HCT116 (cell line): ENCODE measurements at regions not wholly inside any gene's neighbourhood (a gene's known extent, or its start where the extent isn't known, plus 50 kb on each side); places are given as distances from the start of the nearest gene placed in this dataset.

Experiments
- ATAC-seq: fragments of 200-7000 bp; cut with Tn5 transposase; 2 replicates; pipeline ENCODE4 v1.9.1; 2020; ENCODE audit warnings: mild to moderate bottlenecking, moderate library complexity
- BruUV-seq: library from RNA; stranded (reverse); fragments of 400-500 nt; replicated peaks from 2 replicates; lab custom pipeline; 2021; lab: Mats Ljungman, UMichigan
- CTCF ChIA-PET: fragments of 300-600 bp; sonication (Branson Sonifier 250); formaldehyde crosslinking; loops from one replicate; lab custom pipeline; 2021; ENCODE audit warnings: antibody characterized with exemption; lab: Charles Lee
- POLR2A ChIA-PET: fragments of 300-600, 350-600 bp; sonication (Branson Sonifier 250); formaldehyde crosslinking; loops from one replicate; lab custom pipeline; 2021; ENCODE audit warnings: antibody characterized with exemption; lab: Charles Lee
- RAD21 ChIA-PET, 2 experiments: fragments of 300-600 bp; sonication (Branson Sonifier 250); formaldehyde crosslinking; loops; one replicate each; lab custom pipeline; 2023; ENCODE audit warnings: low total read pairs in 2 of 2; ENCODE audit not compliant: uncharacterized antibody in 2 of 2, unreplicated experiment in 2 of 2, low non-redundant PET in 1 of 2; lab: Charles Lee
- DNase-seq: peaks from one replicate; pipeline ENCODE4 v3.0.0-alpha.2; 2010; ENCODE audit warnings: low read depth, low spot score
- H2AFZ ChIP-seq: fragments of 200-600 bp; shearing (Covaris generic), sonication (generic); 2 replicates; pipeline ENCODE4 v1.6.1; 2017; ENCODE audit warnings: low read depth, mixed run types, mixed read lengths, antibody characterized with exemption, low read length; ENCODE audit not compliant: poor library complexity, severe bottlenecking
- H3K27ac ChIP-seq: 2 replicates; pipeline ENCODE4 v1.5.1; 2012; ENCODE audit warnings: low read depth, low read length
- H3K27me3 ChIP-seq: fragments of 200-600 bp; sonication (generic); 2 replicates; pipeline ENCODE4 v1.6.1; 2016; ENCODE audit warnings: mixed run types, low read length, mixed read lengths; ENCODE audit not compliant: insufficient read depth
- H3K36me3 ChIP-seq, 2 experiments: fragments of 200-500 bp in 1 of 2; fragments of 200-600 bp in 1 of 2; sonication (Bioruptor generic) in 1 of 2; sonication (generic) in 1 of 2; 2 replicates each; pipeline versions ENCODE4 v1.5.1 to v1.6.1; 2014 to 2016; ENCODE audit warnings: low read length in 2 of 2, inconsistent platforms in 1 of 2, mixed read lengths in 1 of 2, mixed run types in 1 of 2; ENCODE audit not compliant: insufficient read depth in 2 of 2, control insufficient read depth in 1 of 2
- H3K4me1 ChIP-seq, 2 experiments: fragments of 200-600 bp in 1 of 2; sonication (generic) in 1 of 2; 2 replicates each; pipeline versions ENCODE4 v1.5.1 to v1.6.1; 2012 to 2017; ENCODE audit warnings: low read length in 2 of 2, inconsistent platforms in 1 of 2, mild to moderate bottlenecking in 1 of 2, mixed read lengths in 1 of 2, mixed run types in 1 of 2, moderate library complexity in 1 of 2; ENCODE audit not compliant: insufficient read depth in 2 of 2, control insufficient read depth in 1 of 2
- H3K4me2 ChIP-seq: fragments of 200-600 bp; sonication (generic); 2 replicates; pipeline ENCODE4 v1.6.1; 2017; ENCODE audit warnings: mixed run types, low read length, mixed read lengths
- H3K4me3 ChIP-seq, 2 experiments: fragments of 200-600 bp in 1 of 2; sonication (generic) in 1 of 2; replicated peaks in 1 of 2; 2 replicates each; pipeline ENCODE4 v1.5.1; 2011 to 2016; ENCODE audit warnings: low read length in 2 of 2, control low read depth in 1 of 2, low read depth in 1 of 2, mild to moderate bottlenecking in 1 of 2, mixed read lengths in 1 of 2, mixed run types in 1 of 2
- H3K79me2 ChIP-seq: fragments of 200-600 bp; sonication (generic); 2 replicates; pipeline ENCODE4 v1.6.1; 2017; ENCODE audit warnings: mild to moderate bottlenecking, mixed run types, low read length, moderate library complexity, mixed read lengths; ENCODE audit not compliant: insufficient read depth
- H3K9ac ChIP-seq: fragments of 200-600 bp; sonication (generic); 2 replicates; pipeline ENCODE4 v1.6.1; 2016; ENCODE audit warnings: low read length, mixed read lengths
- H3K9me2 ChIP-seq: fragments of 200-600 bp; sonication (generic), shearing (Covaris generic); 2 replicates; pipeline ENCODE4 v1.6.1; 2017; ENCODE audit warnings: mixed run types, mild to moderate bottlenecking, moderate library complexity; ENCODE audit not compliant: insufficient read depth
- H3K9me3 ChIP-seq, 2 experiments: fragments of 200-500 bp in 1 of 2; fragments of 200-600 bp in 1 of 2; sonication (Bioruptor generic) in 1 of 2; sonication (generic) in 1 of 2; 2 replicates each; pipeline ENCODE4 v1.6.1; 2014 to 2017; ENCODE audit warnings: low read length in 2 of 2, mixed read lengths in 2 of 2, inconsistent platforms in 1 of 2, low read depth in 1 of 2, mild to moderate bottlenecking in 1 of 2, mixed run types in 1 of 2, moderate library complexity in 1 of 2; ENCODE audit not compliant: control insufficient read depth in 1 of 2, insufficient read depth in 1 of 2
- H4K20me1 ChIP-seq: fragments of 200-600 bp; sonication (generic), shearing (Covaris generic); 2 replicates; pipeline ENCODE4 v1.6.1; 2017; ENCODE audit warnings: mixed run types, mild to moderate bottlenecking, moderate library complexity; ENCODE audit not compliant: insufficient read depth
- ATF3 ChIP-seq: IDR thresholded peaks from 2 replicates; pipeline ENCODE4 v1.6.1; 2012
- EGR1 ChIP-seq: IDR thresholded peaks from 2 replicates; pipeline ENCODE4 v1.6.1; 2012; ENCODE audit warnings: low read depth
- ELF1 ChIP-seq: IDR thresholded peaks from 2 replicates; pipeline ENCODE4 v1.6.1; 2012; ENCODE audit warnings: low read depth, borderline replicate concordance
- EZH2 ChIP-seq: fragments of 200-600 bp; sonication (generic); IDR thresholded peaks from 2 replicates; pipeline ENCODE4 v1.6.1; 2017; ENCODE audit warnings: antibody characterized with exemption, mixed run types
- EZH2phosphoT487 ChIP-seq: fragments of 200-600 bp; IDR thresholded peaks from 2 replicates; pipeline ENCODE4 v1.6.1; 2018; ENCODE audit warnings: antibody characterized with exemption, borderline replicate concordance
- FOSL1 ChIP-seq: IDR thresholded peaks from 2 replicates; pipeline ENCODE4 v1.6.1; 2012; ENCODE audit warnings: low read depth
- JUND ChIP-seq: IDR thresholded peaks from 2 replicates; pipeline ENCODE4 v1.6.1; 2012
- MAX ChIP-seq: IDR thresholded peaks from 2 replicates; pipeline ENCODE4 v1.6.1; 2012
- POLR2A ChIP-seq: IDR thresholded peaks from 2 replicates; pipeline ENCODE4 v1.7.0; 2011; ENCODE audit warnings: borderline replicate concordance; ENCODE audit not compliant: insufficient read depth, insufficient read length; ENCODE audit errors: extremely low read depth
- RAD21 ChIP-seq: IDR thresholded peaks from 2 replicates; pipeline ENCODE4 v1.6.1; 2012; ENCODE audit warnings: low read depth, mild to moderate bottlenecking
- SP1 ChIP-seq: IDR thresholded peaks from 2 replicates; pipeline ENCODE4 v1.6.1; 2012; ENCODE audit warnings: low read depth
- SRF ChIP-seq: IDR thresholded peaks from 2 replicates; pipeline ENCODE4 v1.6.1; 2012; ENCODE audit warnings: low read depth
- TCF7L2 ChIP-seq: IDR thresholded peaks from 2 replicates; pipeline ENCODE4 v1.7.0; 2011; ENCODE audit warnings: borderline replicate concordance, inconsistent platforms; ENCODE audit not compliant: insufficient read depth, insufficient read length; ENCODE audit errors: extremely low read depth
- YY1 ChIP-seq: IDR thresholded peaks from 2 replicates; pipeline ENCODE4 v1.6.1; 2011; ENCODE audit warnings: low read length, low read depth, moderate library complexity, mild to moderate bottlenecking; ENCODE audit not compliant: insufficient replicate concordance; ENCODE audit errors: extremely low read depth
- ZBTB33 ChIP-seq: IDR thresholded peaks from 2 replicates; pipeline ENCODE4 v1.6.1; 2011; ENCODE audit warnings: mild to moderate bottlenecking, low read length, moderate library complexity; ENCODE audit not compliant: insufficient replicate concordance; ENCODE audit errors: extremely low read depth
- ZFX ChIP-seq: fragments of 450-650 bp; IDR thresholded peaks from 2 replicates; pipeline ENCODE4 v1.6.1; 2017
- ZNF274 ChIP-seq: fragments of 200-500 bp; sonication (Bioruptor generic); IDR thresholded peaks from 2 replicates; pipeline ENCODE4 v1.6.1; 2014; ENCODE audit warnings: mild to moderate bottlenecking, low read depth, low read length, inconsistent platforms
- intact Hi-C: fragments of 100-400 bp; cut with micrococcal nuclease; formaldehyde crosslinking; loops from 2 replicates; pipeline ENCODE4 v1.10.0; 2022
- TF ChIP-seq, protein P1 (sequence below): IDR thresholded peaks from 2 replicates; pipeline ENCODE4 v1.6.1; 2012; ENCODE audit warnings: low read depth

GRCh38 chr17:72349011-72349410, 228.2 kb downstream of the SOX9 start:
- intact Hi-C loops: no loop called here
- POLR2A ChIA-PET: no interaction called here
- no TSS peak for BruUV-seq

More at GRCh38 chr17:72349011-72349410, 228.2 kb downstream of the SOX9 start:
- peaks cover 5 to 19% of the 10 kb centered on the region in 2 experiments; a peak in 2 of 4 replicates for H3K4me1 ChIP-seq
- H3K9ac ChIP-seq: no peak overlapping the region
- H3K9me3 ChIP-seq: no peaks in the 10 kb centered on the region
- H4K20me1 ChIP-seq: no peaks in the 10 kb centered on the region
- no peaks in the 10 kb centered on the region for H3K79me2 ChIP-seq
- ATAC-seq: no peak
- CTCF ChIA-PET: interaction anchor here (0.6 kb wide), 1 partner anchor 353 kb away, joined by 3 read pairs; no protein-coding TSS in a partner anchor
- TF ChIP-seq RAD21 (no peak), ATF3 (no peak), ZNF274 (no peak), ZFX (no peak), TCF7L2 (no peak), ELF1 (no peak), POLR2A (no peak), YY1 (no peak), MAX (no peak), SRF (no peak), EGR1 (no peak), JUND (no peak), FOSL1 (no peak), ZBTB33 (no peak), EZH2phosphoT487 (no peak), SP1 (no peak), EZH2 (no peak)
- TF ChIP-seq, protein P1, sequence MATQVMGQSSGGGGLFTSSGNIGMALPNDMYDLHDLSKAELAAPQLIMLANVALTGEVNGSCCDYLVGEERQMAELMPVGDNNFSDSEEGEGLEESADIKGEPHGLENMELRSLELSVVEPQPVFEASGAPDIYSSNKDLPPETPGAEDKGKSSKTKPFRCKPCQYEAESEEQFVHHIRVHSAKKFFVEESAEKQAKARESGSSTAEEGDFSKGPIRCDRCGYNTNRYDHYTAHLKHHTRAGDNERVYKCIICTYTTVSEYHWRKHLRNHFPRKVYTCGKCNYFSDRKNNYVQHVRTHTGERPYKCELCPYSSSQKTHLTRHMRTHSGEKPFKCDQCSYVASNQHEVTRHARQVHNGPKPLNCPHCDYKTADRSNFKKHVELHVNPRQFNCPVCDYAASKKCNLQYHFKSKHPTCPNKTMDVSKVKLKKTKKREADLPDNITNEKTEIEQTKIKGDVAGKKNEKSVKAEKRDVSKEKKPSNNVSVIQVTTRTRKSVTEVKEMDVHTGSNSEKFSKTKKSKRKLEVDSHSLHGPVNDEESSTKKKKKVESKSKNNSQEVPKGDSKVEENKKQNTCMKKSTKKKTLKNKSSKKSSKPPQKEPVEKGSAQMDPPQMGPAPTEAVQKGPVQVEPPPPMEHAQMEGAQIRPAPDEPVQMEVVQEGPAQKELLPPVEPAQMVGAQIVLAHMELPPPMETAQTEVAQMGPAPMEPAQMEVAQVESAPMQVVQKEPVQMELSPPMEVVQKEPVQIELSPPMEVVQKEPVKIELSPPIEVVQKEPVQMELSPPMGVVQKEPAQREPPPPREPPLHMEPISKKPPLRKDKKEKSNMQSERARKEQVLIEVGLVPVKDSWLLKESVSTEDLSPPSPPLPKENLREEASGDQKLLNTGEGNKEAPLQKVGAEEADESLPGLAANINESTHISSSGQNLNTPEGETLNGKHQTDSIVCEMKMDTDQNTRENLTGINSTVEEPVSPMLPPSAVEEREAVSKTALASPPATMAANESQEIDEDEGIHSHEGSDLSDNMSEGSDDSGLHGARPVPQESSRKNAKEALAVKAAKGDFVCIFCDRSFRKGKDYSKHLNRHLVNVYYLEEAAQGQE: no peak
- no peaks in the 10 kb centered on the region for H3K9me2 ChIP-seq
- RAD21 ChIA-PET: no interaction called here
- no peak overlapping the region for H3K4me3 ChIP-seq
- H3K27me3 ChIP-seq: no peaks in the 10 kb centered on the region
- no peak overlapping the region for H3K27ac ChIP-seq
- DNase-seq: no peak
- no peak overlapping the region for H3K4me2 ChIP-seq
- H3K36me3 ChIP-seq: no peaks in the 10 kb centered on the region
- H2AFZ ChIP-seq: no peak overlapping the region
